Subcutaneous abdominal adipose tissue (tissue), 5 donors: ENCODE measurements at regions not wholly inside any gene's neighbourhood (a gene's known extent, or its start where the extent isn't known, plus 50 kb on each side); places are given as distances from the start of the nearest gene placed in this dataset.

Source experiments
- H3K27ac ChIP-seq: one replicate; pipeline ENCODE4 v1.7.0; 2013; ENCODE audit warnings: low read depth, mild to moderate bottlenecking, inconsistent platforms, low read length, moderate library complexity
- H3K27me3 ChIP-seq, 5 donors: one replicate each; pipeline ENCODE4 v1.7.0; 2013; ENCODE audit warnings: low read length in 5 of 5, inconsistent platforms in 1 of 5; ENCODE audit not compliant: control insufficient read depth in 5 of 5, insufficient read depth in 4 of 5
- H3K36me3 ChIP-seq, 5 donors: one replicate each; pipeline ENCODE4 v1.7.0; 2013; ENCODE audit warnings: low read length in 5 of 5; ENCODE audit not compliant: control insufficient read depth in 5 of 5, insufficient read depth in 5 of 5
- H3K4me1 ChIP-seq, 5 donors: one replicate each; pipeline ENCODE4 v1.7.0; 2013; ENCODE audit warnings: low read length in 5 of 5, mild to moderate bottlenecking in 3 of 5, moderate library complexity in 1 of 5; ENCODE audit not compliant: control insufficient read depth in 5 of 5, insufficient read depth in 5 of 5
- H3K4me3 ChIP-seq, 5 donors: one replicate each; pipeline ENCODE4 v1.7.0; 2013; ENCODE audit warnings: low read length in 5 of 5, low read depth in 1 of 5
- H3K9ac ChIP-seq, 5 donors: one replicate each; pipeline ENCODE4 v1.7.0; 2013; ENCODE audit warnings: low read length in 5 of 5, mild to moderate bottlenecking in 4 of 5, moderate library complexity in 3 of 5
- H3K9me3 ChIP-seq, 5 donors: one replicate each; pipeline ENCODE4 v1.7.0; 2013; ENCODE audit warnings: low read length in 5 of 5; ENCODE audit not compliant: control insufficient read depth in 5 of 5
- donor health status: healthy.
- donor health status: healthy.
- donor health status: healthy.
- donor health status: healthy.
- donor health status: healthy.

DNA sequence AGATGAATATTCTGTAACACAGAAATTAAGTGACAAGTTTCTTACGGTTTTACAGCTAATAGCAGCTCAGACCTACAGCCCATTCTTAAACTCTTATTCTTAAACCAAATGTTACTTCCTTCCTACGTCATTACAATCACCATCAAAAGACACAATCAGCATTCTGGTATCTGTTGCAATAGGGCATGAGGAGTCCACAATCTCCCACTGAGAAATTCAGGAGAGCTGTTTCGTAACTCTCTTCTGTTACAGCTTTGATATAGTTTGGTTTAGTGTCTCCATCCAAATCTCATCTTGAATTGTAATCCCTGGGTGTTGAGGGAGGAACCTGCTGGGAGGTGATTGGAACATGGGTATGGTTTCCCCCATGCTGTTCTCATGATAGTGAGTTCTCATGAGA, 163.4 kb downstream of the GAS1 start:
- Histone ChIP-seq H3K27me3 (no peaks in the 10 kb centered on the region), H3K27ac (no peak overlapping the region), H3K4me1 (no peaks in the 10 kb centered on the region), H3K9ac (no peak overlapping the region), H3K4me3 (no peak overlapping the region), H3K9me3 (no peaks in the 10 kb centered on the region), H3K36me3 (no peaks in the 10 kb centered on the region)

DNA sequence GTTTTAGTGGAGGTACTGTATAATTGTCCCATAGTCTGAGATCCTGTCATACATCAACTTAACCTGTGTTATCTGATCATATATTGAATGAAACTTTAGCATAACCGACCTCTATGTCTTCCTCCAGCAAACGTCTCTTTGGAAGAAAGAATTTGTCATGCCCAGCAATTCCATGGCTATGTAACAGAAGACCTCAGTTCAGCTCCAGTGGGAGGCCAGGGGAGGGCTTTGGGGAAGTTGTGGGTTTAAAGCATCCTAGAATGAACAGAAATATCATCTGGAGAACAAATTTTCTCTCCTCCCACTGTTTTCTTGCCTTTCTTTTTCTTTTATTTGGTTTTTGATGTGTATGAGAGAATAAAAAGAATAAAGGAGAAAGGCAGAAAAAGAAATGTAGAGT, 164.5 kb downstream of the GAS1 start:
- Histone ChIP-seq H3K9me3 (no peaks in the 10 kb centered on the region), H3K36me3 (no peaks in the 10 kb centered on the region), H3K9ac (no peak overlapping the region), H3K4me1 (no peaks in the 10 kb centered on the region), H3K27ac (no peak overlapping the region), H3K4me3 (no peak overlapping the region), H3K27me3 (no peaks in the 10 kb centered on the region)

DNA sequence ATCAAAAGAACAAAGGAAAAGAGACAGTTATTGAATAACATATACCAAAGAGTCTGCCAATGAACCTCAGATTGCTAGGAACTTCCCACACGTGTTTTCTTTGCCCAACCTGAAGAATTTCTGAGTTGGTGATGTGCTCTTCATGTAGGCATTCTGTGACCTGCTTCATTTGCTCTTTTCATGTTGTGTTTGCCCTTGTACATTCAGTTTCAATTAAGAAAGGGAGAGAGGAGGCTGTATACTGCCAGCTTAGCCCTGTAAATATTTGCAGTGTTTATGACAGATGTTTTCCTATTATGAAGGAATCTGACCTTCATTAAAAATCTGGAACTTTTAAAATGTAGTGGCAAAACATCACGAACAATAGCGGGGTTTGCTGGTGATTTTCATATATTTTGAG, 168.5 kb downstream of the GAS1 start:
- H3K27me3 ChIP-seq: no peaks in the 10 kb centered on the region

DNA sequence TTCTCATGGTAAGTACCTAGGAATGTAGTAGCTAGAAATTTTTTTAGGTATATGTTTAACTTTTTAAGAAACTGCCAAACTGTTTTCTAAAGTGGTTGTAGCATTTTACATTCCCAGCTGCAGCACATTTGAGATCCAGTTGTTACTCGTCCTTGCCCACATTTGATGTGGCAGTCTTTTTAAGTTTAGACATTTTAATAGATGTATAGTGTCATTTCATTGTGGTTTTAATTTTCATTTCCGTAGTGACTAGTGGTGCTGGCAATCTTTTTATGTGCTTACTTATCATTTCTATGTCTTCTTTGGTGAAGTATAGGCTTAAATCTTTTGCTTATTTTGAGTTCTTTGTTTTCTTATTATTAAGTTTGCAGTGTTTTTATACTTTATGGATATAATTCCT, 171.6 kb downstream of the GAS1 start:
- Histone ChIP-seq H3K36me3 (no peaks in the 10 kb centered on the region), H3K27me3 (peaks cover 0 to 3% (median 0%) of the 10 kb centered on the region in 5 donors), H3K27ac (no peak overlapping the region), H3K9ac (no peak overlapping the region), H3K9me3 (no peaks in the 10 kb centered on the region), H3K4me3 (no peak overlapping the region), H3K4me1 (peaks cover 0 to 6% (median 0%) of the 10 kb centered on the region in 5 donors)

More for the DNA sequence above, 168.5 kb downstream of the GAS1 start:
- Histone ChIP-seq H3K4me1 (no peaks in the 10 kb centered on the region), H3K9me3 (no peaks in the 10 kb centered on the region), H3K27ac (no peak overlapping the region), H3K9ac (no peak overlapping the region), H3K4me3 (no peak overlapping the region), H3K36me3 (no peaks in the 10 kb centered on the region)

DNA sequence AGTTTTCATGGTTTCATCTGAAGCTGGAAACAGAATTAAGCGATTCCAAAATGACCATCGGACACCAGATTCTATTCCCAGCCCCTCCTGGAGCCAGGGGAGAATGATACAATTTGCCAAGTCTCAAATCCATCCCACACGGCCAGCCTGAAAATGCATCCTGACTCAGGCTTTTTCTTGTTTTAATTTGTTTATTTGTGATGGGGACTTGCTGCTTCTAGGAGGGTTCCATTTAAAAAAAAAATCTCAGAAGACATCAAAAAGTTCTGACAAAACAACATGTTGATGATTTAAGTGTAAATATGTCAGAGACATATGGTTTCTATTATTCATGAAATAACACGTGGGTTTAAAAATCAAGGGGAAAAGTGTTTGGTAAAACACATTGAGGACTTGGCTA, 173.2 kb downstream of the GAS1 start:
- H3K36me3 ChIP-seq: no peaks in the 10 kb centered on the region
- H3K9me3 ChIP-seq: no peaks in the 10 kb centered on the region
- peaks cover 0 to 6% (median 0%) of the 10 kb centered on the region in 5 donors for H3K4me1 ChIP-seq
- H3K27me3 ChIP-seq: peaks cover 0 to 3% (median 0%) of the 10 kb centered on the region in 5 donors
- H3K9ac ChIP-seq: no peak overlapping the region
- no peak overlapping the region for H3K27ac ChIP-seq
- H3K4me3 ChIP-seq: no peak overlapping the region

DNA sequence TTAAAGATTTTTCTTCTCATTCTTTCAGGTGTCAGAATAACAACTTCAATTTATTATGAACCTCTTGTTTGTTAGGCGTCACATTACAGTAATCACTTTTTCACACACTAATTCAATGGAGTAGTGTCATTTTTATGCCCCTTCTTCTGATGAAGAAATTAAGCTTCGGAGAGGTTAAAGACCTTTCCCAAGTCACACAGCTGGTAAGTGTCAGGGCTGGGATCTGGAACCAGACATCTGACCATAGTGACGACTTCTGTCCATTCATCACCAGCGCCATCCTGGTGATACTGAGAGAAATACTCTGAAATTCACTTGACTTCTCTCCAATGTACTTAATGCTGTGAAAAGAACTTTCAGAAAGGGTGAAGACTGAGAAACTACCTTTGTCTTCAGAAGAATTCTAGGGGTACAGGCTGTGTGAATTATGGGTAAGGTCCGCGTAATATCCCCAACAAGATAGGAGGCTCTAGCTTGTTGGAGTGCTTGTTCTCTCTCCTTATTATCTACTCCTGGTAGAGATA, 173.8 kb downstream of the GAS1 start:
- H3K36me3 ChIP-seq: no peaks in the 10 kb centered on the region
- H3K27me3 ChIP-seq: peaks cover 0 to 3% (median 0%) of the 10 kb centered on the region in 5 donors
- no peak overlapping the region for H3K4me3 ChIP-seq
- H3K4me1 ChIP-seq: peaks cover 0 to 6% (median 0%) of the 10 kb centered on the region in 5 donors
- no peaks in the 10 kb centered on the region for H3K9me3 ChIP-seq
- no peak overlapping the region for H3K27ac ChIP-seq
- H3K9ac ChIP-seq: no peak overlapping the region

DNA sequence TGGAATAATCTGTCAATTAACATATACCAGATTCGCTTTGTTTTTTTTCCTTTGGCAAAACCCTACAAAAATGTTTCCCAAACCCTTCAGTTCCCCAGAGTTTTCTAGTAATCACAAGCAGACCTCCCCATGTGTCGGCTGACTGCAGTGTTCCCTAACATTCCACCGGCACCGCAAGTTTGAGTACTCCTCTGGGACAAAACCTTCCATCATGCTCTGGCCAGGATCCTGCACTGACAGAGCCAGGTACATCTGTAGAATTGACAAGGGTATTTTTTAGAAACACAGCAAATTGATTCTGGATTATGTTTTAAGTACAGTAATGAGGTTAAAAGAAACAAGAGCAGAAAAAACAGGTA, 174.7 kb downstream of the GAS1 start:
- H3K9ac ChIP-seq: no peak overlapping the region
- H3K36me3 ChIP-seq: no peaks in the 10 kb centered on the region
- H3K27ac ChIP-seq: no peak overlapping the region
- H3K27me3 ChIP-seq: peaks cover 0 to 3% (median 0%) of the 10 kb centered on the region in 5 donors
- H3K4me3 ChIP-seq: no peak overlapping the region
- H3K4me1 ChIP-seq: peaks cover 0 to 6% (median 0%) of the 10 kb centered on the region in 5 donors
- H3K9me3 ChIP-seq: no peaks in the 10 kb centered on the region

DNA sequence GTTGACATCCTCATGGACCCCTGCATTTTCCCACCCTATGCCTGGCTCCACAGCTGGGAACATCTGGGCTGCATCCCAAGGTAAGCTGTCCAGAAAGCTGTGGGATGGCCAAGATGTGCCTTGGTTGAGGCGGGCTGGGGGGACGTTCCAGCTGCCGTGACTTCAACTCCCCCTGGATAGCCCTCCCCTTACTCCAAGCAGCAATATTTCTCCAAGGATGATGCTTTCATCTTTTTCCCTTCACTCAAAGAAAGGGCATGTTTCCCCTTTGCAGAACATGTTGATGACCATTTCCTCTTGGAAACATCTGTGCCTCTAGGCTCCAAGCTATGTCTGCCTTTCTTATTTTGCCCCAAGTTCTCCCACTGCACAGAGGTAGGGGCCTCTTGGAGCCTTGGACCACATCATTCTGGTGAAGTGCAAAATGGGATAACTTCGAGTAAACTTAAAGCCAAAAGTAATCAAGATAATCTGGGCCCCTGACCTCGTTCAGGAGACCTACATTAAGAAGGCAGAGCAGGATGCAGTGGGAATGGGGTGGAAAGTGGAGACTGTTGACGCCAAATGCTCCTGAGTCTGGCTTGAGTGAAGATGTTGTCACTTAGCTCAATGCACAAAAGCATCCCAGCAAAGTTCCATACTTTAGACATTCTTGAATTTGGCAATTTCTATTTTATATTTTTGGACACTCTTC, 175.2 kb downstream of the GAS1 start:
- H3K9ac ChIP-seq: no peak overlapping the region
- H3K36me3 ChIP-seq: no peaks in the 10 kb centered on the region
- H3K27ac ChIP-seq: no peak overlapping the region
- no peak overlapping the region for H3K4me3 ChIP-seq
- H3K4me1 ChIP-seq: peaks cover 0 to 6% (median 0%) of the 10 kb centered on the region in 5 donors
- peaks cover 0 to 3% (median 0%) of the 10 kb centered on the region in 5 donors for H3K27me3 ChIP-seq
- H3K9me3 ChIP-seq: no peaks in the 10 kb centered on the region

DNA sequence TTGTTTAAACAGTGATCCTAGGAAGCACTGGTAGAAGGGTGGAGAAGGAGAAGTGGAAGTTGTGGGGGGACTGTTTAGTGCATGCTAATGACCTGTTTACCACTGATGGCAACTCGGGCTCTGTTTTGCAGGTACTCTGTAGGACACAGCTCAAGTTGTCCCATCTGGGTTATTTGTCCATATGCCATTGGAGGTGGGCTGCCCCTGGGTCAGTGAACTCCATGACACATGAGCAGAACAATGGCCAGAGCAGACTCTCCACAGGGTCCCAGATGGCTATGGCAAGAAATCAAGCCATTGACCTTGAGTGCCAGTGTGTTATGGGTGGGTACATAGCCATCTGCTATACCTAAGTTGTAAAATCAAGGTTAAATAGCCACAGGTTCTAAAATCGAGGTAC, 175.9 kb downstream of the GAS1 start:
- H3K36me3 ChIP-seq: no peaks in the 10 kb centered on the region
- H3K9me3 ChIP-seq: no peaks in the 10 kb centered on the region
- H3K27me3 ChIP-seq: peaks cover 0 to 3% (median 0%) of the 10 kb centered on the region in 5 donors
- H3K4me3 ChIP-seq: no peak overlapping the region
- H3K4me1 ChIP-seq: peaks cover 0 to 6% (median 0%) of the 10 kb centered on the region in 5 donors
- H3K27ac ChIP-seq: no peak overlapping the region
- no peak overlapping the region for H3K9ac ChIP-seq

DNA sequence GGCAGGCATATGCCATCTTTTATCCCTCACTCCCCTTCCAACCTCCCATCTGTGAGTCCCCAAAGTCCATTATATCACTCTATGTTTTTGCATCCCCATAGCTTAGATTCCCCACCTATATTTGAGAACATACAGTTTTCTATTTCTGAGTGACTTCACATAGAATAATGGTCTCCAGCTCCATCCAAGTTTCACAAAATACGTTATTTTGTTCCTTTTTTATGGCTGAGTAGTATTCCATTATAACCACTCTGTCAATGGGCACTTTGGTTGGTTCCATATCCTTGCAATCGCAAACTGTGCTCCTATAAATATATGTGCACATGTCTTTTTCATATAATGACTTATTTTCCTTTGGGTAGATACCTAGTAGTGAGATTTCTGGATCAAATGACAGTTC, 178.6 kb downstream of the GAS1 start:
- Histone ChIP-seq H3K4me3 (no peak overlapping the region), H3K9me3 (no peaks in the 10 kb centered on the region), H3K36me3 (no peaks in the 10 kb centered on the region), H3K9ac (no peak overlapping the region), H3K27ac (no peak overlapping the region), H3K27me3 (peaks cover 0 to 3% (median 0%) of the 10 kb centered on the region in 5 donors), H3K4me1 (peaks cover 0 to 29% (median 10%) of the 10 kb centered on the region in 5 donors)
